ENCODE measurements at regions not wholly inside any gene's neighbourhood (a gene's known extent, or its start where the extent isn't known, plus 50 kb on each side); places are given as distances from the start of the nearest gene placed in this dataset.

- H3K27ac ChIP-seq = no peak overlapping the region
- no peak for TF ChIP-seq ZFX (IDR thresholded peaks at IDR 0.05)
- peak; percentile 82 for TF ChIP-seq CTCF (conservative IDR thresholded peaks at IDR 0.05)
Measured at GRCh38 chr7:95684037-95684436, 87.7 kb upstream of the PDK4 start.

- H3K27ac ChIP-seq = no peak overlapping the region
- TF ChIP-seq CTCF (conservative IDR thresholded peaks at IDR 0.05) (no peak), ZFX (IDR thresholded peaks at IDR 0.05) (no peak)
Measured at GRCh38 chr7:95682913-95683312, 86.6 kb upstream of the PDK4 start.

- no peak for TF ChIP-seq CTCF (conservative IDR thresholded peaks at IDR 0.05)
- no peak for TF ChIP-seq ZFX (IDR thresholded peaks at IDR 0.05)
- H3K27ac ChIP-seq = no peak overlapping the region
Measured at GRCh38 chr7:95676691-95677090, 80.4 kb upstream of the PDK4 start.

- no peak overlapping the region for H3K27ac ChIP-seq
- TF ChIP-seq CTCF (conservative IDR thresholded peaks at IDR 0.05) = no peak
- TF ChIP-seq ZFX (IDR thresholded peaks at IDR 0.05) = no peak
Measured at GRCh38 chr7:95675632-95676031, 79.3 kb upstream of the PDK4 start.

GRCh38 chr7:95675016-95675415, 78.7 kb upstream of the PDK4 start:
- no peak for TF ChIP-seq CTCF (conservative IDR thresholded peaks at IDR 0.05)
- TF ChIP-seq ZFX (IDR thresholded peaks at IDR 0.05) = no peak
- H3K27ac ChIP-seq = no peak overlapping the region

- TF ChIP-seq ZFX (IDR thresholded peaks at IDR 0.05) = no peak
- no peak for TF ChIP-seq CTCF (conservative IDR thresholded peaks at IDR 0.05)
- H3K27ac ChIP-seq = no peak overlapping the region
Measured at GRCh38 chr7:95674101-95674500, 77.8 kb upstream of the PDK4 start.

GRCh38 chr7:95672434-95672833, 76.1 kb upstream of the PDK4 start:
- TF ChIP-seq ZFX (IDR thresholded peaks at IDR 0.05) = no peak
- TF ChIP-seq CTCF (conservative IDR thresholded peaks at IDR 0.05) = no peak
- H3K27ac ChIP-seq = no peak overlapping the region

Data from C4-2B (cell line).